Naive B cell (primary cell): ENCODE measurements at regions not wholly inside any gene's neighbourhood (a gene's known extent, or its start where the extent isn't known, plus 50 kb on each side); places are given as distances from the start of the nearest gene placed in this dataset.
"Not testable (repeated sequence)": the region's sequence is repeated elsewhere in the genome, so short reads cannot be mapped to it uniquely, and the experiment has no call there.

Source experiments
- ATAC-seq, 2 donors: fragments of 150-1000 bp; cut with Tn5 transposase; 2 replicates each; pipeline ENCODE4 v1.10.0; 2021; ENCODE audit warnings: low read depth in 2 of 2, mild to moderate bottlenecking in 2 of 2, moderate library complexity in 2 of 2
- DNase-seq: peaks from one replicate; pipeline ENCODE4 v3.0.0; 2022
- H3K27ac Mint-ChIP-seq, 6 donors: one replicate each; pipeline ENCODE4 v1.8.0; 2020 to 2022; ENCODE audit warnings: mild to moderate bottlenecking in 6 of 6, mixed read lengths in 6 of 6, moderate library complexity in 5 of 6, inconsistent platforms in 2 of 6
- H3K27me3 Mint-ChIP-seq, 3 donors: one replicate each; pipeline ENCODE4 v1.8.0; 2021 to 2022; ENCODE audit warnings: mixed read lengths in 3 of 3, mild to moderate bottlenecking in 1 of 3
- H3K36me3 Mint-ChIP-seq, 2 donors: one replicate each; pipeline ENCODE4 v1.8.0; 2020 to 2022; ENCODE audit warnings: mixed read lengths in 2 of 2, inconsistent platforms in 1 of 2, mild to moderate bottlenecking in 1 of 2
- H3K4me1 Mint-ChIP-seq, 3 donors: one replicate each; pipeline ENCODE4 v1.8.0; 2020 to 2022; ENCODE audit warnings: mixed read lengths in 3 of 3, inconsistent platforms in 1 of 3, mild to moderate bottlenecking in 1 of 3, moderate library complexity in 1 of 3
- H3K4me3 Mint-ChIP-seq, 8 donors: one replicate each; pipeline ENCODE4 v1.8.0; 2020 to 2022; ENCODE audit warnings: mild to moderate bottlenecking in 8 of 8, mixed read lengths in 8 of 8, moderate library complexity in 8 of 8, inconsistent platforms in 2 of 8
- H3K9me3 Mint-ChIP-seq, 7 donors: one replicate each; pipeline ENCODE4 v1.8.0; 2020 to 2022; ENCODE audit warnings: mixed read lengths in 7 of 7, mild to moderate bottlenecking in 5 of 7, inconsistent platforms in 2 of 7, moderate library complexity in 1 of 7

- Mint-ChIP-seq H3K36me3 (no peaks in the 10 kb centered on the region), H3K27me3 (peaks cover 14 to 17% (median 16%) of the 10 kb centered on the region in 3 donors), H3K4me1 (peaks cover 0 to 2% (median 0%) of the 10 kb centered on the region in 3 donors), H3K27ac (no peak overlapping the region), H3K4me3 (no peak overlapping the region), H3K9me3 (peaks cover 0 to 2% (median 0%) of the 10 kb centered on the region in 7 donors)
- ATAC-seq (no peak), DNase-seq (no peak)
Observed at GRCh38 chr10:21297603-21298383, 227.7 kb downstream of the SKIDA1 start.

- Mint-ChIP-seq H3K36me3 (no peaks in the 10 kb centered on the region), H3K9me3 (peaks cover 0 to 2% (median 0%) of the 10 kb centered on the region in 7 donors), H3K4me1 (peaks cover 0 to 4% (median 0%) of the 10 kb centered on the region in 3 donors), H3K27ac (no peak overlapping the region), H3K4me3 (no peak overlapping the region), H3K27me3 (peaks cover 14 to 17% (median 16%) of the 10 kb centered on the region in 3 donors)
- DNase-seq, result no peak
- ATAC-seq, result no peak
Observed at GRCh38 chr10:21296575-21297355, 228.7 kb downstream of the SKIDA1 start.

GRCh38 chr10:21293518-21294356 is 231.7 kb downstream of the SKIDA1 start:
- Mint-ChIP-seq H3K9me3 (no peaks in the 10 kb centered on the region), H3K36me3 (no peaks in the 10 kb centered on the region), H3K4me3 (no peak overlapping the region), H3K27ac (peak overlapping the region in 1 of 6 donors; percentile 24), H3K27me3 (peaks cover 13 to 26% (median 22%) of the 10 kb centered on the region in 3 donors), H3K4me1 (peaks cover 0 to 4% (median 0%) of the 10 kb centered on the region in 3 donors)
- no peak for ATAC-seq
- DNase-seq, result no peak

- DNase-seq (no peak), ATAC-seq (no peak)
- Mint-ChIP-seq H3K27me3 (peaks cover 13 to 26% (median 23%) of the 10 kb centered on the region in 3 donors), H3K36me3 (no peaks in the 10 kb centered on the region), H3K4me3 (no peak overlapping the region), H3K4me1 (peaks cover 0 to 4% (median 0%) of the 10 kb centered on the region in 3 donors), H3K27ac (no peak overlapping the region), H3K9me3 (no peaks in the 10 kb centered on the region)
Observed at GRCh38 chr10:21292763-21293517, 232.5 kb downstream of the SKIDA1 start.

GRCh38 chr10:21290499-21291160 is 234.9 kb downstream of the SKIDA1 start:
- Mint-ChIP-seq H3K36me3 (no peaks in the 10 kb centered on the region), H3K27me3 (peaks cover 13 to 29% (median 20%) of the 10 kb centered on the region in 3 donors), H3K4me1 (peaks cover 0 to 4% (median 0%) of the 10 kb centered on the region in 3 donors), H3K27ac (no peak overlapping the region), H3K9me3 (peaks cover 0 to 4% (median 0%) of the 10 kb centered on the region in 7 donors), H3K4me3 (no peak overlapping the region)
- DNase-seq, result no peak
- no peak for ATAC-seq

GRCh38 chr10:21289961-21290360 is 235.5 kb downstream of the SKIDA1 start:
- H3K9me3 Mint-ChIP-seq, result peaks cover 0 to 4% (median 0%) of the 10 kb centered on the region in 7 donors
- no peak overlapping the region for H3K27ac Mint-ChIP-seq
- H3K4me1 Mint-ChIP-seq, result peaks cover 0 to 4% (median 0%) of the 10 kb centered on the region in 3 donors
- no peak for ATAC-seq
- peaks cover 13 to 24% (median 20%) of the 10 kb centered on the region in 3 donors for H3K27me3 Mint-ChIP-seq
- H3K4me3 Mint-ChIP-seq, result no peak overlapping the region
- no peak for DNase-seq
- no peaks in the 10 kb centered on the region for H3K36me3 Mint-ChIP-seq

- Mint-ChIP-seq H3K27me3 (peaks cover 7 to 20% (median 17%) of the 10 kb centered on the region in 3 donors), H3K9me3 (peaks cover 0 to 4% (median 0%) of the 10 kb centered on the region in 7 donors), H3K36me3 (no peaks in the 10 kb centered on the region), H3K4me3 (no peak overlapping the region), H3K27ac (no peak overlapping the region), H3K4me1 (peaks cover 0 to 4% (median 0%) of the 10 kb centered on the region in 3 donors)
- DNase-seq (no peak), ATAC-seq (no peak)
Observed at GRCh38 chr10:21289271-21289670, 236.2 kb downstream of the SKIDA1 start.

GRCh38 chr10:21285742-21286331 is 239.6 kb downstream of the SKIDA1 start:
- peaks cover 4 to 12% (median 9%) of the 10 kb centered on the region in 3 donors for H3K27me3 Mint-ChIP-seq
- H3K4me3 Mint-ChIP-seq, result no peak overlapping the region
- no peak overlapping the region for H3K27ac Mint-ChIP-seq
- no peak for DNase-seq
- no peak for ATAC-seq
- H3K9me3 Mint-ChIP-seq, result peaks cover 0 to 4% (median 0%) of the 10 kb centered on the region in 7 donors
- H3K36me3 Mint-ChIP-seq, result no peaks in the 10 kb centered on the region
- no peaks in the 10 kb centered on the region for H3K4me1 Mint-ChIP-seq

GRCh38 chr10:21285207-21285606 is 240.3 kb downstream of the SKIDA1 start:
- Mint-ChIP-seq H3K27me3 (peaks cover 0 to 6% (median 4%) of the 10 kb centered on the region in 3 donors), H3K36me3 (no peaks in the 10 kb centered on the region), H3K9me3 (peaks cover 0 to 4% (median 0%) of the 10 kb centered on the region in 7 donors), H3K4me1 (no peaks in the 10 kb centered on the region), H3K27ac (no peak overlapping the region), H3K4me3 (no peak overlapping the region)
- no peak for ATAC-seq
- DNase-seq, result no peak

GRCh38 chr10:21284301-21284700 is 241.2 kb downstream of the SKIDA1 start:
- ATAC-seq (no peak), DNase-seq (no peak)
- H3K27ac Mint-ChIP-seq, result no peak overlapping the region
- no peaks in the 10 kb centered on the region for H3K4me1 Mint-ChIP-seq
- no peaks in the 10 kb centered on the region for H3K36me3 Mint-ChIP-seq
- H3K27me3 Mint-ChIP-seq, result peaks cover 0 to 6% (median 4%) of the 10 kb centered on the region in 3 donors
- no peak overlapping the region for H3K4me3 Mint-ChIP-seq
- peaks cover 0 to 4% (median 0%) of the 10 kb centered on the region in 7 donors for H3K9me3 Mint-ChIP-seq

GRCh38 chr10:21283053-21283452 is 242.4 kb downstream of the SKIDA1 start:
- H3K27ac Mint-ChIP-seq, H3K27me3 Mint-ChIP-seq, H3K4me1 Mint-ChIP-seq, DNase-seq, H3K36me3 Mint-ChIP-seq, ATAC-seq, H3K4me3 Mint-ChIP-seq, H3K9me3 Mint-ChIP-seq: not testable (repeated sequence)
